ENCODE measurements at regions not wholly inside any gene's neighbourhood (a gene's known extent, or its start where the extent isn't known, plus 50 kb on each side); places are given as distances from the start of the nearest gene placed in this dataset.

- peaks cover 0 to 17% (median 0%) of the 10 kb centered on the region in 3 donors for H3K9me3 ChIP-seq (ENCODE audit: control extremely low read depth in 1 of 3, control insufficient read depth in 2 of 3, insufficient read depth in 1 of 3, low read length in 2 of 3)
Measured at GRCh38 chrX:43025806-43026315, 247.9 kb upstream of the PPP1R2C start.

GRCh38 chrX:43064096-43064495 is 286.1 kb upstream of the PPP1R2C start:
- Mint-ChIP-seq H3K4me1 (peaks cover 1% of the 10 kb centered on the region), H3K9me3 (ENCODE audit: insufficient read depth) (no peaks in the 10 kb centered on the region), H3K4me3 (no peak overlapping the region), H3K27me3 (no peaks in the 10 kb centered on the region), H3K27ac (no peak overlapping the region)
- Histone ChIP-seq H3K27me3 (replicated peaks in 1 of 4; ENCODE audit: control extremely low read depth in 1 of 4, control insufficient read depth in 3 of 4, insufficient read depth in 4 of 4, low read length in 3 of 4) (no peaks in the 10 kb centered on the region), H3K79me2 (ENCODE audit: control insufficient read depth, insufficient read depth, low read length) (no peaks in the 10 kb centered on the region), H3K4me3 (ENCODE audit: control extremely low read depth in 1 of 5, extremely low read depth in 1 of 5, insufficient read depth in 1 of 5, low read depth in 2 of 5, low read length in 4 of 5) (no peak overlapping the region), H3K9ac (ENCODE audit: low read length) (no peak overlapping the region), H3K4me2 (replicated peaks; ENCODE audit: low read depth, low read length, poor library complexity, severe bottlenecking) (no peak overlapping the region), H2AFZ (ENCODE audit: insufficient read depth, low read depth, low read length, poor library complexity, severe bottlenecking) (no peak overlapping the region), H3K27ac (ENCODE audit: low read length in 2 of 2) (no peak overlapping the region), H3K9me3 (ENCODE audit: control extremely low read depth in 1 of 3, control insufficient read depth in 2 of 3, insufficient read depth in 1 of 3, low read length in 2 of 3) (peaks cover 0 to 5% (median 2%) of the 10 kb centered on the region in 3 donors), H3K4me1 (ENCODE audit: control insufficient read depth in 2 of 2, insufficient read depth in 2 of 2, low read length in 2 of 2) (no peaks in the 10 kb centered on the region), H4K20me1 (ENCODE audit: control insufficient read depth, insufficient read depth, low read length, poor library complexity, severe bottlenecking) (no peaks in the 10 kb centered on the region), H3K36me3 (replicated peaks in 1 of 2; ENCODE audit: control extremely low read depth in 1 of 2, control insufficient read depth in 1 of 2, extremely low read depth in 1 of 2, insufficient read depth in 2 of 2, low read length in 1 of 2) (no peaks in the 10 kb centered on the region)
- intact Hi-C loops (cut with micrococcal nuclease) = no loop called here
- no peak for DNase-seq
- TF ChIP-seq CTCF (IDR thresholded peaks at IDR 0.05) (no peak), EZH2 (IDR thresholded peaks at IDR 0.05; ENCODE audit: borderline replicate concordance, insufficient read depth, low read depth, low read length, poor library complexity, severe bottlenecking) (no peak)
- CTCF ChIA-PET = no interaction called here
- no CpG with 5 or more reads among the region's 1 CpG for WGBS (ENCODE audit: insufficient coverage)
- no peak for ATAC-seq (ENCODE audit: low read depth)
- POLR2A ChIA-PET = no interaction called here

More at GRCh38 chrX:43025806-43026315, 247.9 kb upstream of the PPP1R2C start:
- no peak overlapping the region for H3K4me2 ChIP-seq (replicated peaks; ENCODE audit: low read depth, low read length, poor library complexity, severe bottlenecking)
- intact Hi-C loops (cut with micrococcal nuclease) = no loop called here
- H3K4me1 Mint-ChIP-seq = peaks cover 1% of the 10 kb centered on the region
- DNase-seq (no peak), ATAC-seq (ENCODE audit: low read depth) (no peak)
- peak overlapping the region; percentile 26 for H3K27ac Mint-ChIP-seq
- no peak overlapping the region for H3K4me3 Mint-ChIP-seq
- TF ChIP-seq EZH2 (IDR thresholded peaks at IDR 0.05; ENCODE audit: borderline replicate concordance, insufficient read depth, low read depth, low read length, poor library complexity, severe bottlenecking) = no peak
- TF ChIP-seq CTCF (IDR thresholded peaks at IDR 0.05) = no peak
- H3K27ac ChIP-seq (ENCODE audit: low read length in 2 of 2) = no peak overlapping the region
- ChIA-PET POLR2A (no interaction called here), CTCF (no interaction called here)
- H3K79me2 ChIP-seq (ENCODE audit: control insufficient read depth, insufficient read depth, low read length) = no peaks in the 10 kb centered on the region
- no CpG with 5 or more reads among the region's 1 CpG for WGBS (ENCODE audit: insufficient coverage)
- H3K27me3 ChIP-seq (replicated peaks in 1 of 4; ENCODE audit: control extremely low read depth in 1 of 4, control insufficient read depth in 3 of 4, insufficient read depth in 4 of 4, low read length in 3 of 4) = no peaks in the 10 kb centered on the region
- H3K4me1 ChIP-seq (ENCODE audit: control insufficient read depth in 2 of 2, insufficient read depth in 2 of 2, low read length in 2 of 2) = no peaks in the 10 kb centered on the region
- H3K9ac ChIP-seq (ENCODE audit: low read length) = no peak overlapping the region
- H4K20me1 ChIP-seq (ENCODE audit: control insufficient read depth, insufficient read depth, low read length, poor library complexity, severe bottlenecking) = no peaks in the 10 kb centered on the region
- no peak overlapping the region for H3K4me3 ChIP-seq (ENCODE audit: control extremely low read depth in 1 of 5, extremely low read depth in 1 of 5, insufficient read depth in 1 of 5, low read depth in 2 of 5, low read length in 4 of 5)
- no peak overlapping the region for H2AFZ ChIP-seq (ENCODE audit: insufficient read depth, low read depth, low read length, poor library complexity, severe bottlenecking)
- H3K27me3 Mint-ChIP-seq = no peaks in the 10 kb centered on the region
- H3K36me3 ChIP-seq (replicated peaks in 1 of 2; ENCODE audit: control extremely low read depth in 1 of 2, control insufficient read depth in 1 of 2, extremely low read depth in 1 of 2, insufficient read depth in 2 of 2, low read length in 1 of 2) = no peaks in the 10 kb centered on the region
- peaks cover 5% of the 10 kb centered on the region for H3K9me3 Mint-ChIP-seq (ENCODE audit: insufficient read depth)

Measured in B cell (primary cell).